ENCODE measurements at regions not wholly inside any gene's neighbourhood (a gene's known extent, or its start where the extent isn't known, plus 50 kb on each side); places are given as distances from the start of the nearest gene placed in this dataset.

- H3K4me3 ChIP-seq: no peak overlapping the region
- H3K36me3 ChIP-seq: no peaks in the 10 kb centered on the region
- intact Hi-C loops (cut with DNase I): no loop called here
- no peak overlapping the region for H3K27ac ChIP-seq
- TF ChIP-seq CTCF (IDR thresholded peaks at IDR 0.05): no peak
- no peaks in the 10 kb centered on the region for H3K27me3 ChIP-seq
- DNase-seq (ENCODE audit: low spot score in 2 of 2): no peak
- H3K9me3 ChIP-seq: peaks cover 0 to 12% of the 10 kb centered on the region in 2 donors
- peaks cover 0 to 11% of the 10 kb centered on the region in 2 donors for H3K4me1 ChIP-seq
Measured at GRCh38 chr2:43092520-43093179, 133.8 kb downstream of the ZFP36L2 start.

- H3K36me3 ChIP-seq: no peaks in the 10 kb centered on the region
- peaks cover 0 to 12% of the 10 kb centered on the region in 2 donors for H3K9me3 ChIP-seq
- H3K27me3 ChIP-seq: no peaks in the 10 kb centered on the region
- DNase-seq (ENCODE audit: low spot score in 2 of 2): no peak
- no peak for TF ChIP-seq CTCF (IDR thresholded peaks at IDR 0.05)
- H3K4me1 ChIP-seq: peaks cover 14 to 26% of the 10 kb centered on the region in 2 donors
- H3K27ac ChIP-seq: no peak overlapping the region
- intact Hi-C loops (cut with DNase I): no loop called here
- H3K4me3 ChIP-seq: no peak overlapping the region
Measured at GRCh38 chr2:43090317-43090716, 136.1 kb downstream of the ZFP36L2 start.

- no peak overlapping the region for H3K4me3 ChIP-seq
- no peak for DNase-seq (ENCODE audit: low spot score in 2 of 2)
- no peaks in the 10 kb centered on the region for H3K36me3 ChIP-seq
- peaks cover 27 to 45% of the 10 kb centered on the region in 2 donors for H3K4me1 ChIP-seq
- peaks cover 0 to 12% of the 10 kb centered on the region in 2 donors for H3K9me3 ChIP-seq
- intact Hi-C loops (cut with DNase I): no loop called here
- no peaks in the 10 kb centered on the region for H3K27me3 ChIP-seq
- H3K27ac ChIP-seq: peak overlapping the region; percentile 96 to 97
- TF ChIP-seq CTCF (IDR thresholded peaks at IDR 0.05): no peak
Measured at GRCh38 chr2:43088143-43089073, 138.0 kb downstream of the ZFP36L2 start.

- intact Hi-C loops (cut with DNase I): loop anchor here (2.0 kb wide), 2 partner anchors 13 to 139 kb away; partner anchors contain the start of gene ZFP36L2
- H3K4me3 ChIP-seq: no peak overlapping the region
- H3K36me3 ChIP-seq: no peaks in the 10 kb centered on the region
- peaks cover 28 to 55% of the 10 kb centered on the region in 2 donors for H3K4me1 ChIP-seq
- no peak for TF ChIP-seq CTCF (IDR thresholded peaks at IDR 0.05)
- DNase-seq (ENCODE audit: low spot score in 2 of 2): no peak
- peaks cover 0 to 12% of the 10 kb centered on the region in 2 donors for H3K9me3 ChIP-seq
- no peaks in the 10 kb centered on the region for H3K27me3 ChIP-seq
- peak overlapping the region; percentile 96 to 97 for H3K27ac ChIP-seq
Measured at GRCh38 chr2:43087413-43087812, 139.0 kb downstream of the ZFP36L2 start.

GRCh38 chr2:43086451-43087221 lies 139.8 kb downstream of the ZFP36L2 start:
- Histone ChIP-seq H3K4me3 (no peak overlapping the region), H3K27me3 (no peaks in the 10 kb centered on the region), H3K36me3 (no peaks in the 10 kb centered on the region), H3K9me3 (peaks cover 0 to 12% of the 10 kb centered on the region in 2 donors), H3K4me1 (peaks cover 33 to 63% of the 10 kb centered on the region in 2 donors), H3K27ac (peak overlapping the region; percentile 96 to 97)
- intact Hi-C loops (cut with DNase I): loop anchor here (1.0 to 2.0 kb wide), 4 partner anchors 11 to 140 kb away; partner anchors contain the start of gene ZFP36L2
- no peak for TF ChIP-seq CTCF (IDR thresholded peaks at IDR 0.05)
- peak; percentile 80 to 96 for DNase-seq (ENCODE audit: low spot score in 2 of 2)

Measured in ascending aorta (tissue), 2 donors.